ENCODE measurements at regions not wholly inside any gene's neighbourhood (a gene's known extent, or its start where the extent isn't known, plus 50 kb on each side); places are given as distances from the start of the nearest gene placed in this dataset.

DNA sequence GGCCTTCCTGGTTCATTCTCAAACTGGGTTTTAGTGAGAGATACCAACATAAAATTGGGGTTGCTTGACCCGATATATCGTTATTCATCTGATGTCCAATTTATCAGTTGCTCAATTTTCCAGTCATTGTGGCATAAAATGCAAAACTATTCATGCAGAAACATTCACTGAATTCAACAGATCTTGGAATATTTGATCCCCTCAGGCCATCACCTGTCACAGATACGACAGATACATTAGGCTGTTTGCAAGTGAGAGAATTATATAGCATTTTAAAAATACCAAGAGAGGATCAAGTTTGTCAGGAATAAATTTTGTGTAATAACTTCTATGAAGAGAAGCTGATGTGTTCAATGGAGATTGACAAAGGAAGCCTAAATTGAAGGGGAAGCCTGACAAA, 67.1 kb downstream of the MAP10 start:
- DNase-seq (ENCODE audit: low read depth, low spot score), result no peak
- no peak overlapping the region for H3K4me3 ChIP-seq (ENCODE audit: low read depth, low read length)
- in situ Hi-C loops (cut with HindIII; ENCODE audit: low sequenced_read_pairs), result no loop called here
- TF ChIP-seq, protein P1, sequence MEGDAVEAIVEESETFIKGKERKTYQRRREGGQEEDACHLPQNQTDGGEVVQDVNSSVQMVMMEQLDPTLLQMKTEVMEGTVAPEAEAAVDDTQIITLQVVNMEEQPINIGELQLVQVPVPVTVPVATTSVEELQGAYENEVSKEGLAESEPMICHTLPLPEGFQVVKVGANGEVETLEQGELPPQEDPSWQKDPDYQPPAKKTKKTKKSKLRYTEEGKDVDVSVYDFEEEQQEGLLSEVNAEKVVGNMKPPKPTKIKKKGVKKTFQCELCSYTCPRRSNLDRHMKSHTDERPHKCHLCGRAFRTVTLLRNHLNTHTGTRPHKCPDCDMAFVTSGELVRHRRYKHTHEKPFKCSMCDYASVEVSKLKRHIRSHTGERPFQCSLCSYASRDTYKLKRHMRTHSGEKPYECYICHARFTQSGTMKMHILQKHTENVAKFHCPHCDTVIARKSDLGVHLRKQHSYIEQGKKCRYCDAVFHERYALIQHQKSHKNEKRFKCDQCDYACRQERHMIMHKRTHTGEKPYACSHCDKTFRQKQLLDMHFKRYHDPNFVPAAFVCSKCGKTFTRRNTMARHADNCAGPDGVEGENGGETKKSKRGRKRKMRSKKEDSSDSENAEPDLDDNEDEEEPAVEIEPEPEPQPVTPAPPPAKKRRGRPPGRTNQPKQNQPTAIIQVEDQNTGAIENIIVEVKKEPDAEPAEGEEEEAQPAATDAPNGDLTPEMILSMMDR (IDR thresholded peaks at IDR 0.05; ENCODE audit: low read depth, low read length), result no peak

DNA sequence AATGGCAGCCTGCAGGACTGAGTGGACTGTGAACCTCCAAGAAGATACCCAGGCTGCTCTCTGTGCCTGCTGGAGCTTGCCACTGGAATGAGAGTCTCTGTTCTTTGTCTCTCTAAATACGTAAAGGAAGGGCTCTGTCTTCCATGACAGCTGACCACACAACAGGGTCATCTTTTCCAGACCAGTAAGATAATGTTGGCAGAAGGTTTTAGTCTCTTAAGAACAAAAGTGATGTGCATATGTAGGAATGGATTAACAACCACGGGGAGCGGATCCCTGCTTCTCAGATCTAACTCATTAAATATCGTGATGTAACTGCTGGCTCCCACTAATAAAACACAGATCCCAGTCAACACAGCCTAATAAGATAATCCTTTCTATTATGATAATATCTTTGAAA, 67.5 kb downstream of the MAP10 start:
- no peak for DNase-seq (ENCODE audit: low read depth, low spot score)
- in situ Hi-C loops (cut with HindIII; ENCODE audit: low sequenced_read_pairs), result no loop called here
- TF ChIP-seq, protein P1 (IDR thresholded peaks at IDR 0.05; ENCODE audit: low read depth, low read length), result no peak
- no peak overlapping the region for H3K4me3 ChIP-seq (ENCODE audit: low read depth, low read length)

DNA sequence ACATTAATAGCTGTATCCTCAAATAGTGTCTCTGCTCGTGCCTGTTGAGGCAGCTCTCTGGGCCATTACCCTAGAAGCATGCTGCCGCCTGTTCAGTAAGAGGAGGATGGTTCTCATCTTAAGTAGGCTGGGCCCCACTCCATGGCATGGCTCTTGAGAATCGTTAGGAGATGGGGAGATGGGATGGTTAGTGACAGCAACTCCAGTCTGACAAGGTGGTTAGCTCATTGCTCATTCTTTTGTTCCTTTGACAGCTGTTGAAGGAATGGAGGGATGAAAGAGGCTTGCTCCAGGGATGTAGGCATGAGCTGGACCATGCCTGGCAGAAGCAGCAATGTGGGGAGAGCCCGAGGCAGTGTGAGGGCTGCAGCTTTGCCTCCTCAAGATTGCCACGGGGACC, 68.2 kb downstream of the MAP10 start:
- in situ Hi-C loops (cut with HindIII; ENCODE audit: low sequenced_read_pairs), result no loop called here
- DNase-seq (ENCODE audit: low read depth, low spot score), result no peak
- no peak overlapping the region for H3K4me3 ChIP-seq (ENCODE audit: low read depth, low read length)
- TF ChIP-seq, protein P1 (IDR thresholded peaks at IDR 0.05; ENCODE audit: low read depth, low read length), result no peak

DNA sequence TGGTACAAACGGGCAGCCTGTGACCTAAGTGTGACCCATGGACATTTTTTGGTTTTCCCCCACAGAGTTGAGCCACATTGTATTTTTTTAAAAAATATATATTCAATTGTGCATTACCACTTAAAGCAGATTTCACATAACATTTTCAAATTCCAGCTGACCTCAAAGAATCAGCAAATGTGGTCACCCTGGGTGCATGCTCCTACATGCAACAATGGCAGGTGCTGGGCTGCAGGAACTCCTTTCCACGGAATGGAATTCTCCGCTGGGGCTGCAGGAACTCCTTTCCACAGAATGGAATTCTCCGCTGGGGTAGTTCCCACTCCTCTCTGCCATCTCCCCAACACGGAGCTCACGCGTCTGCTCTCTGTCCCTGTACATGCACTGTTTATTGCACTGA, 68.7 kb downstream of the MAP10 start:
- in situ Hi-C loops (cut with HindIII; ENCODE audit: low sequenced_read_pairs), result no loop called here
- H3K4me3 ChIP-seq (ENCODE audit: low read depth, low read length), result no peak overlapping the region

DNA sequence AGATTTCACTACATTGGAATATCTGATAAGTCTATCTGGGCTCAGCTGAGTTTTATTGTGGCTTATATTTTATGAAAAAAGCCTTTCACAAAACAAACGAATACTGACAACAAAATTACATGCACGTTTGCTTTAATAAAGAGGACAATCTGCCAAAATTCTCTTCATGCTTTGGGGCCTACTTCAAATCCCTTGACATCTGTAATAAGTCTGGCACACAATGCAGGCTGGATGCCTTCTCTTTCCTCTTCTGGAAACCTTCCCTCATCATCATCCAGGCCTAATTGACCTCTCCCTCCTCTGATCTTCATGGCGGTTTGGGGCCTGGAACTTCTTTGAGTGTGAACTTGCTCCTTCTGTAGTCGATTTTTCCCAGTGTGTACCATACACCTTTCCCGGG, 70.3 kb downstream of the MAP10 start:
- no peak overlapping the region for H3K4me3 ChIP-seq (ENCODE audit: low read depth, low read length)
- in situ Hi-C loops (cut with HindIII; ENCODE audit: low sequenced_read_pairs), result no loop called here
- TF ChIP-seq, protein P1 (IDR thresholded peaks at IDR 0.05; ENCODE audit: low read depth, low read length), result no peak
- DNase-seq (ENCODE audit: low read depth, low spot score), result no peak

More for the DNA sequence above, 68.7 kb downstream of the MAP10 start:
- TF ChIP-seq, protein P1 (IDR thresholded peaks at IDR 0.05; ENCODE audit: low read depth, low read length), result no peak
- DNase-seq (ENCODE audit: low read depth, low spot score), result peak; percentile 50

DNA sequence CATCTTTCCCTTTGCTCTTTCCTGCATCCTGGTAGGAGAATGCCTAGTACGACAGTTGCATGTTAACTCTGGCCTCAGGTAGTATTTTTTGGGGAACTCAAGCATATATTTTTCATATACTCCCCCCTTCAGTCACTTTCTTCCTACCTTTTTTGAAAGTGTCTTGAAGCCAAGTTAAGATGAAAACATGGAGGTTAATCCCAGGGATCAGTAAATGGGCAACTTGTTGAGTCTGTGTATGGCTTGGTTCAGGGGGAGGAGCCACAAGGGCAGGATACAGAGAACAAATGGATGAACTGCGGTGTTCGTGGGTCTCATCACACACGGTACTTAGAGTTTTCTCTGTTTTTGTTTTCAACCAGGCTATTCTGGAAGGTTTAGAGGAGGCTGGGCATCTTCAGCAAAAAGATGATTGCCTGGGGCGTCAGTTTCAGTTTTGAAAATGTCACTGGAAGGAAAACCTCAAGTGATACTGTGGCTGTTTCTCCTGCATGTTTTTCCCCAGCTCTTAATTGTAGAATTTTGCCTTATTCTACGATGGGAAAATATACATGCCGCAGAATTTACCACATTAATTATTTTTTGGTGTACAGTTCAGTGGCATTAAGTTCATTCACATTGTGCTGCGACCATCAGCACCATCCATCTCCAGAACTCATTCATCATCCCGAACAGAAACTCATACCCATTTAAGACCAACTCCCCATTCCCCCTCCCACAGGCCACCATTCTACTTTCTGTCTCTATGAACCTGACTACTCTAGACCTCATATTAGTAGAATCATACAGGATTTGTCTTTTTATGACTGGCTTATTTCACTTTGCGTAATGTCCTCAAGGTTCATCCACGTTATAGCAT, 71.5 kb downstream of the MAP10 start:
- in situ Hi-C loops (cut with HindIII; ENCODE audit: low sequenced_read_pairs), result no loop called here
- no peak for DNase-seq (ENCODE audit: low read depth, low spot score)
- TF ChIP-seq, protein P1 (IDR thresholded peaks at IDR 0.05; ENCODE audit: low read depth, low read length), result no peak
- no peak overlapping the region for H3K4me3 ChIP-seq (ENCODE audit: low read depth, low read length)
